ENCODE measurements at regions not wholly inside any gene's neighbourhood (a gene's known extent, or its start where the extent isn't known, plus 50 kb on each side); places are given as distances from the start of the nearest gene placed in this dataset.

GRCh38 chr2:129910446-129911362 lies 68.8 kb upstream of the RAB6C start:
- TF ChIP-seq EZH2phosphoT487 (IDR thresholded peaks at IDR 0.05) = no peak
- TF ChIP-seq CTCF (IDR thresholded peaks at IDR 0.05) = no peak
- TF ChIP-seq EZH2 (IDR thresholded peaks at IDR 0.05) = no peak
- no peak for DNase-seq (ENCODE audit: low spot score)
- H3F3A ChIP-seq (ENCODE audit: low read depth) = no peaks in the 10 kb centered on the region
- no peak overlapping the region for H3K4me2 ChIP-seq
- no peak overlapping the region for H3K27ac ChIP-seq
- no peaks in the 10 kb centered on the region for H3K9me3 ChIP-seq (ENCODE audit: low read depth)
- H3K79me2 ChIP-seq (ENCODE audit: low read depth) = no peaks in the 10 kb centered on the region
- H3K27ac Mint-ChIP-seq = no peak overlapping the region
- H3K9me3 Mint-ChIP-seq = no peaks in the 10 kb centered on the region
- no peaks in the 10 kb centered on the region for H3K36me3 Mint-ChIP-seq
- no peaks in the 10 kb centered on the region for H3K36me3 ChIP-seq
- H3K4me1 Mint-ChIP-seq = no peaks in the 10 kb centered on the region
- H3K4me3 ChIP-seq = no peak overlapping the region
- H3K27me3 Mint-ChIP-seq (ENCODE audit: insufficient read depth, low read depth) = peaks cover 7% of the 10 kb centered on the region
- no peak overlapping the region for H2AFZ ChIP-seq (replicated peaks)
- no peak overlapping the region for H3K9ac ChIP-seq
- no peaks in the 10 kb centered on the region for H3K27me3 ChIP-seq
- no peak overlapping the region for H3K4me3 Mint-ChIP-seq
- H3K4me1 ChIP-seq = no peaks in the 10 kb centered on the region
- H4K20me1 ChIP-seq (ENCODE audit: low read depth) = no peaks in the 10 kb centered on the region

GRCh38 chr2:129911363-129912065 lies 68.0 kb upstream of the RAB6C start:
- TF ChIP-seq EZH2 (IDR thresholded peaks at IDR 0.05) = no peak
- TF ChIP-seq CTCF (IDR thresholded peaks at IDR 0.05) = no peak
- TF ChIP-seq EZH2phosphoT487 (IDR thresholded peaks at IDR 0.05) = no peak
- Histone ChIP-seq H3K4me3 (no peak overlapping the region), H3K36me3 (no peaks in the 10 kb centered on the region), H3K27me3 (no peaks in the 10 kb centered on the region), H3K9ac (no peak overlapping the region), H2AFZ (replicated peaks) (no peak overlapping the region), H4K20me1 (ENCODE audit: low read depth) (no peaks in the 10 kb centered on the region), H3K27ac (no peak overlapping the region), H3K4me2 (no peak overlapping the region), H3K79me2 (ENCODE audit: low read depth) (no peaks in the 10 kb centered on the region), H3F3A (ENCODE audit: low read depth) (no peaks in the 10 kb centered on the region), H3K9me3 (ENCODE audit: low read depth) (no peaks in the 10 kb centered on the region), H3K4me1 (no peaks in the 10 kb centered on the region)
- no peak overlapping the region for H3K4me3 Mint-ChIP-seq
- no peaks in the 10 kb centered on the region for H3K36me3 Mint-ChIP-seq
- no peak overlapping the region for H3K27ac Mint-ChIP-seq
- peaks cover 5% of the 10 kb centered on the region for H3K27me3 Mint-ChIP-seq (ENCODE audit: insufficient read depth, low read depth)
- DNase-seq (ENCODE audit: low spot score) = no peak
- no peaks in the 10 kb centered on the region for H3K9me3 Mint-ChIP-seq
- H3K4me1 Mint-ChIP-seq = no peaks in the 10 kb centered on the region

GRCh38 chr2:129912066-129912820 lies 67.2 kb upstream of the RAB6C start:
- Histone ChIP-seq H2AFZ (replicated peaks) (no peak overlapping the region), H3K27me3 (no peaks in the 10 kb centered on the region), H3K79me2 (ENCODE audit: low read depth) (no peaks in the 10 kb centered on the region), H3K9ac (no peak overlapping the region), H3K9me3 (ENCODE audit: low read depth) (no peaks in the 10 kb centered on the region), H4K20me1 (ENCODE audit: low read depth) (no peaks in the 10 kb centered on the region), H3F3A (ENCODE audit: low read depth) (no peaks in the 10 kb centered on the region), H3K4me1 (no peaks in the 10 kb centered on the region), H3K4me2 (no peak overlapping the region), H3K4me3 (no peak overlapping the region), H3K27ac (no peak overlapping the region), H3K36me3 (no peaks in the 10 kb centered on the region)
- no peak for DNase-seq (ENCODE audit: low spot score)
- no peak for TF ChIP-seq EZH2phosphoT487 (IDR thresholded peaks at IDR 0.05)
- TF ChIP-seq EZH2 (IDR thresholded peaks at IDR 0.05) = no peak
- TF ChIP-seq CTCF (IDR thresholded peaks at IDR 0.05) = no peak
- no peak overlapping the region for H3K27ac Mint-ChIP-seq
- no peaks in the 10 kb centered on the region for H3K4me1 Mint-ChIP-seq
- H3K27me3 Mint-ChIP-seq (ENCODE audit: insufficient read depth, low read depth) = peaks cover 3% of the 10 kb centered on the region
- no peaks in the 10 kb centered on the region for H3K9me3 Mint-ChIP-seq
- H3K36me3 Mint-ChIP-seq = no peaks in the 10 kb centered on the region
- H3K4me3 Mint-ChIP-seq = no peak overlapping the region

Measured in neural progenitor cell (in vitro differentiated cells).